ENCODE measurements at regions not wholly inside any gene's neighbourhood (a gene's known extent, or its start where the extent isn't known, plus 50 kb on each side); places are given as distances from the start of the nearest gene placed in this dataset.

DNA sequence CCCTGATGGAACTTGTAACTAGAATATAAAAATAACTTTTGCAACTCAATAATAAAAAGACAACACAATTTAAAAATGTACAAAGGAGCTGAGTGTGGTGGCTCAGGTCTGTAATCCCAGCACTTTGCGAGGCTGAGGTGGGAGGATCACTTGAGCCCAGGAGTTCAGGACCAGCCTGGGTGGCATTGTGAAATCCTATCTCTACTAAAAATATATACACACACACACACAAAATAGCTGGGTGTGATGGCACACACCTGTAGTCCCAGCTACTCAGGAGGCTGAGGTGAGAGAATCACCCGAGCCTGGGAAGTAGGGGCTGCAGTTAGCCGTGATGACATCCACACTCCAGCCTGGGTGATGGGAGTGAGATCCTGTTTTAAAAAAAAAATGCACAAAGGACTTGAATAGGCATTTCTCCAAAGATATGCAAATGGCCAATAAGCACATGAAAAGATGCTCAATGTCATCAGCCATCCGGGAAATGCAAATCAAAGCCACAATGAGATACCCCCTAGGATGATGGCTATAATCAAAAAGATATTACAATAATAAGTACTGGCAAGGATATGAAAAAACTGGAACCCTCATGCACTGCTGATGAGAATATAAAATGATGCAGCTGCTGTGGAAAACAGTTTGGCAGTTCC is 59.8 kb upstream of the SEPTIN5 start:
- Histone ChIP-seq H3K4me1 (ENCODE audit: control insufficient read depth, insufficient read depth, low read length) (no peaks in the 10 kb centered on the region), H3K36me3 (ENCODE audit: control insufficient read depth, insufficient read depth, low read length) (no peaks in the 10 kb centered on the region), H3K27ac (ENCODE audit: low read length) (no peak overlapping the region), H3K4me3 (ENCODE audit: low read depth in 2 of 2, low read length in 2 of 2) (no peak overlapping the region), H3K9me3 (ENCODE audit: control insufficient read depth, insufficient read depth, low read depth, low read length) (no peaks in the 10 kb centered on the region), H3K27me3 (ENCODE audit: control insufficient read depth, insufficient read depth, low read length) (no peaks in the 10 kb centered on the region)
- intact Hi-C loops (cut with micrococcal nuclease; ENCODE audit: unreplicated experiment): no loop called here
- ChIA-PET CTCF (no interaction called here), POLR2A (no interaction called here)
- no peak for ATAC-seq
- TF ChIP-seq, protein P1, sequence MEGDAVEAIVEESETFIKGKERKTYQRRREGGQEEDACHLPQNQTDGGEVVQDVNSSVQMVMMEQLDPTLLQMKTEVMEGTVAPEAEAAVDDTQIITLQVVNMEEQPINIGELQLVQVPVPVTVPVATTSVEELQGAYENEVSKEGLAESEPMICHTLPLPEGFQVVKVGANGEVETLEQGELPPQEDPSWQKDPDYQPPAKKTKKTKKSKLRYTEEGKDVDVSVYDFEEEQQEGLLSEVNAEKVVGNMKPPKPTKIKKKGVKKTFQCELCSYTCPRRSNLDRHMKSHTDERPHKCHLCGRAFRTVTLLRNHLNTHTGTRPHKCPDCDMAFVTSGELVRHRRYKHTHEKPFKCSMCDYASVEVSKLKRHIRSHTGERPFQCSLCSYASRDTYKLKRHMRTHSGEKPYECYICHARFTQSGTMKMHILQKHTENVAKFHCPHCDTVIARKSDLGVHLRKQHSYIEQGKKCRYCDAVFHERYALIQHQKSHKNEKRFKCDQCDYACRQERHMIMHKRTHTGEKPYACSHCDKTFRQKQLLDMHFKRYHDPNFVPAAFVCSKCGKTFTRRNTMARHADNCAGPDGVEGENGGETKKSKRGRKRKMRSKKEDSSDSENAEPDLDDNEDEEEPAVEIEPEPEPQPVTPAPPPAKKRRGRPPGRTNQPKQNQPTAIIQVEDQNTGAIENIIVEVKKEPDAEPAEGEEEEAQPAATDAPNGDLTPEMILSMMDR (IDR thresholded peaks at IDR 0.05): no peak
- no peak for TF ChIP-seq TCF7L2 (IDR thresholded peaks at IDR 0.05; ENCODE audit: low read depth, low read length)
- in situ Hi-C loops (cut with HindIII; ENCODE audit: low pct_unique_long_range_greater_than_20kb, low sequenced_read_pairs): no loop called here
- BruUV-seq (replicated peaks): no TSS peak
- no peak for DNase-seq (ENCODE audit: low read depth, low spot score)

DNA sequence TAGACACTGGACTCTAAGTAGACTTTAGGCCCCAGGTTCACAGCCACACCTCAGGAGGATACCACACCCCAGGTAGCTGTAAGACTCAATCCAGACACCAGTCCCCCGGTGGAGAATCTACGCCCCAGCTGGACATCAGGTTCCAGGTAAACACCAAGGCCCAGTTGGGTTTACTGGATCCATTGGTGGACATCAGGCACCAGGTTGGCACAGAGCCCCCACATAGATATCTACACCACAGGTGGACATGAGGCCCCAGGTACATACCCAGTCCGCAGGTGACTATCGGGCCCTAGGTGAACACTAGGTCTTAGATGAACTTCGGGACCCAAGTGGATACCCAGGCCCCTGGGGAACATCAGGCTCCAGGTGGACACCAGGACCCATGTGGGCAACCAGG is 58.9 kb upstream of the SEPTIN5 start:
- POLR2A ChIA-PET: no interaction called here
- no TSS peak for BruUV-seq (replicated peaks)
- Histone ChIP-seq H3K36me3 (ENCODE audit: control insufficient read depth, insufficient read depth, low read length) (no peaks in the 10 kb centered on the region), H3K9me3 (ENCODE audit: control insufficient read depth, insufficient read depth, low read depth, low read length) (no peaks in the 10 kb centered on the region), H3K27ac (ENCODE audit: low read length) (no peak overlapping the region), H3K4me1 (ENCODE audit: control insufficient read depth, insufficient read depth, low read length) (no peaks in the 10 kb centered on the region), H3K4me3 (ENCODE audit: low read depth in 2 of 2, low read length in 2 of 2) (no peak overlapping the region), H3K27me3 (ENCODE audit: control insufficient read depth, insufficient read depth, low read length) (no peaks in the 10 kb centered on the region)
- TF ChIP-seq SIN3A (IDR thresholded peaks at IDR 0.05; ENCODE audit: borderline replicate concordance, insufficient read depth, low read depth, low read length) (no peak), TCF7L2 (IDR thresholded peaks at IDR 0.05; ENCODE audit: low read depth, low read length) (no peak), POLR2AphosphoS5 (IDR thresholded peaks at IDR 0.05; ENCODE audit: low read depth, low read length) (no peak)
- TF ChIP-seq, protein P2, sequence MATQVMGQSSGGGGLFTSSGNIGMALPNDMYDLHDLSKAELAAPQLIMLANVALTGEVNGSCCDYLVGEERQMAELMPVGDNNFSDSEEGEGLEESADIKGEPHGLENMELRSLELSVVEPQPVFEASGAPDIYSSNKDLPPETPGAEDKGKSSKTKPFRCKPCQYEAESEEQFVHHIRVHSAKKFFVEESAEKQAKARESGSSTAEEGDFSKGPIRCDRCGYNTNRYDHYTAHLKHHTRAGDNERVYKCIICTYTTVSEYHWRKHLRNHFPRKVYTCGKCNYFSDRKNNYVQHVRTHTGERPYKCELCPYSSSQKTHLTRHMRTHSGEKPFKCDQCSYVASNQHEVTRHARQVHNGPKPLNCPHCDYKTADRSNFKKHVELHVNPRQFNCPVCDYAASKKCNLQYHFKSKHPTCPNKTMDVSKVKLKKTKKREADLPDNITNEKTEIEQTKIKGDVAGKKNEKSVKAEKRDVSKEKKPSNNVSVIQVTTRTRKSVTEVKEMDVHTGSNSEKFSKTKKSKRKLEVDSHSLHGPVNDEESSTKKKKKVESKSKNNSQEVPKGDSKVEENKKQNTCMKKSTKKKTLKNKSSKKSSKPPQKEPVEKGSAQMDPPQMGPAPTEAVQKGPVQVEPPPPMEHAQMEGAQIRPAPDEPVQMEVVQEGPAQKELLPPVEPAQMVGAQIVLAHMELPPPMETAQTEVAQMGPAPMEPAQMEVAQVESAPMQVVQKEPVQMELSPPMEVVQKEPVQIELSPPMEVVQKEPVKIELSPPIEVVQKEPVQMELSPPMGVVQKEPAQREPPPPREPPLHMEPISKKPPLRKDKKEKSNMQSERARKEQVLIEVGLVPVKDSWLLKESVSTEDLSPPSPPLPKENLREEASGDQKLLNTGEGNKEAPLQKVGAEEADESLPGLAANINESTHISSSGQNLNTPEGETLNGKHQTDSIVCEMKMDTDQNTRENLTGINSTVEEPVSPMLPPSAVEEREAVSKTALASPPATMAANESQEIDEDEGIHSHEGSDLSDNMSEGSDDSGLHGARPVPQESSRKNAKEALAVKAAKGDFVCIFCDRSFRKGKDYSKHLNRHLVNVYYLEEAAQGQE (IDR thresholded peaks at IDR 0.05; ENCODE audit: insufficient read depth in 1 of 2, low read depth in 2 of 2, low read length in 1 of 2): no peak
- TF ChIP-seq, protein P1 (IDR thresholded peaks at IDR 0.05): no peak
- intact Hi-C loops (cut with micrococcal nuclease; ENCODE audit: unreplicated experiment) (no loop called here), in situ Hi-C loops (cut with HindIII; ENCODE audit: low pct_unique_long_range_greater_than_20kb, low sequenced_read_pairs) (no loop called here)
- DNase-seq (ENCODE audit: low read depth, low spot score): no peak
- ATAC-seq: no peak
- CTCF ChIA-PET: no interaction called here

Data from Panc1 (cell line).